ENCODE measurements at regions not wholly inside any gene's neighbourhood (a gene's known extent, or its start where the extent isn't known, plus 50 kb on each side); places are given as distances from the start of the nearest gene placed in this dataset.

DNA sequence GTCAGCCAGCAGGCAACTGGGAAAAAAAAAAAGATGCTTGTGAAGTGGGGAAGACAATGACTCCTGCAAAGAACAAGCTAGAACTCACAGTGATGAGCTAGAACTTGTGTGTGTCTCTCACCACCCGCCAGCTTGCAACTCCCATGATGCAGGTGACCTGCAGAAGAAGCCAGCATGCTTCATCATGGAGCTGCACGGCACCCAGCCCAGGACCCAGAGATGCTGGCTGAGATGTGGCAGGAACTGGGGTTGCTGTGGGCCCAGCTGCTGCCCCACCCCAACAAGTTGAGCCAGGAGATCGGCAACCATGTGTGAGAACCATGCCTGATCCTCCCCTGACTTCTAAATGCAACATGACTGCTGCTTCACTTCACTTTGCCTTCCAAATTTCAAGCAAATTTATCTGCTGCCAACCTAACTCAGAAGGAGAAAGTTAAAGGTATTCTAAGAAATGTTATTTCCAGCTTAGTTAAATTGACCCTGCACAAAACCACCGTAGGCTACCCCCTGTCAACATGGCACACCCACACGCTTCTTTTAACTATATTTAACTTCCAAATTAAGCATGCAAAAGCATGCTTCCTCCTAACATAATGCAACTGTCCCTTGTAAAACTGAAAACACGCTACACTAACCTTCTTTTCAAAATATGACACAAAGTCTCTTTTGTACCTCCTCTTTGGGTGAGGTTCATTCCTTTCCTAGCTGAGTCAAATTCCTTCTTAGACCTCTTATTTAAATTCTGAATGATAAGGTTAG, 166.0 kb upstream of the IGSF21 start:
- DNase-seq (ENCODE audit: low read depth in 1 of 2, low spot score in 1 of 2), result no peak
- Histone ChIP-seq H3K4me3 (replicated peaks; ENCODE audit: insufficient read depth, low read length) (no peak overlapping the region), H3K27ac (replicated peaks) (no peak overlapping the region), H3K27me3 (ENCODE audit: insufficient read depth, poor library complexity, severe bottlenecking) (no peaks in the 10 kb centered on the region)
- TF ChIP-seq, protein P1, sequence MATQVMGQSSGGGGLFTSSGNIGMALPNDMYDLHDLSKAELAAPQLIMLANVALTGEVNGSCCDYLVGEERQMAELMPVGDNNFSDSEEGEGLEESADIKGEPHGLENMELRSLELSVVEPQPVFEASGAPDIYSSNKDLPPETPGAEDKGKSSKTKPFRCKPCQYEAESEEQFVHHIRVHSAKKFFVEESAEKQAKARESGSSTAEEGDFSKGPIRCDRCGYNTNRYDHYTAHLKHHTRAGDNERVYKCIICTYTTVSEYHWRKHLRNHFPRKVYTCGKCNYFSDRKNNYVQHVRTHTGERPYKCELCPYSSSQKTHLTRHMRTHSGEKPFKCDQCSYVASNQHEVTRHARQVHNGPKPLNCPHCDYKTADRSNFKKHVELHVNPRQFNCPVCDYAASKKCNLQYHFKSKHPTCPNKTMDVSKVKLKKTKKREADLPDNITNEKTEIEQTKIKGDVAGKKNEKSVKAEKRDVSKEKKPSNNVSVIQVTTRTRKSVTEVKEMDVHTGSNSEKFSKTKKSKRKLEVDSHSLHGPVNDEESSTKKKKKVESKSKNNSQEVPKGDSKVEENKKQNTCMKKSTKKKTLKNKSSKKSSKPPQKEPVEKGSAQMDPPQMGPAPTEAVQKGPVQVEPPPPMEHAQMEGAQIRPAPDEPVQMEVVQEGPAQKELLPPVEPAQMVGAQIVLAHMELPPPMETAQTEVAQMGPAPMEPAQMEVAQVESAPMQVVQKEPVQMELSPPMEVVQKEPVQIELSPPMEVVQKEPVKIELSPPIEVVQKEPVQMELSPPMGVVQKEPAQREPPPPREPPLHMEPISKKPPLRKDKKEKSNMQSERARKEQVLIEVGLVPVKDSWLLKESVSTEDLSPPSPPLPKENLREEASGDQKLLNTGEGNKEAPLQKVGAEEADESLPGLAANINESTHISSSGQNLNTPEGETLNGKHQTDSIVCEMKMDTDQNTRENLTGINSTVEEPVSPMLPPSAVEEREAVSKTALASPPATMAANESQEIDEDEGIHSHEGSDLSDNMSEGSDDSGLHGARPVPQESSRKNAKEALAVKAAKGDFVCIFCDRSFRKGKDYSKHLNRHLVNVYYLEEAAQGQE (IDR thresholded peaks at IDR 0.05; ENCODE audit: insufficient replicate concordance, low read depth), result no peak
- TF ChIP-seq SPI1 (IDR thresholded peaks at IDR 0.05; ENCODE audit: borderline replicate concordance, low read depth) (no peak), POLR2AphosphoS5 (IDR thresholded peaks at IDR 0.05; ENCODE audit: low read depth) (no peak)

DNA sequence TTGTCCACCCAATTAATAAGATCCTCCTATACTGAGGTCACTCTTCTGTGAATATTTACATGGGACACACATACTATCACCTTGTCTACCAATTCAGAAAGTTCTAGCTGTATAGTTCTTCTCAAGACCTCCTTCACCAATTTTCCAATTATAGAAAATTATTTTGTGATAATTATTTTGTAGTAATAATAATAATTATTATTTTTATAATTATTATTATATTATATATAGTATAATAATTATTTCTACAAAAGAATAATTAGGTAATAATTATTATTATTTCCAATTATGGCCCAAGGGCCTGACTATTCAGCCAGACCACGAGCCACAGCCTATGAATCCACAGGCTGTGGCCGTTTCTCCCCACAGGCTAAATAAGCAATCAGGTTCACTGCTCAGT, 164.1 kb upstream of the IGSF21 start:
- no peak overlapping the region for H3K4me3 ChIP-seq (replicated peaks; ENCODE audit: insufficient read depth, low read length)
- no peak for DNase-seq (ENCODE audit: low read depth in 1 of 2, low spot score in 1 of 2)
- no peak for TF ChIP-seq POLR2AphosphoS5 (IDR thresholded peaks at IDR 0.05; ENCODE audit: low read depth)

DNA sequence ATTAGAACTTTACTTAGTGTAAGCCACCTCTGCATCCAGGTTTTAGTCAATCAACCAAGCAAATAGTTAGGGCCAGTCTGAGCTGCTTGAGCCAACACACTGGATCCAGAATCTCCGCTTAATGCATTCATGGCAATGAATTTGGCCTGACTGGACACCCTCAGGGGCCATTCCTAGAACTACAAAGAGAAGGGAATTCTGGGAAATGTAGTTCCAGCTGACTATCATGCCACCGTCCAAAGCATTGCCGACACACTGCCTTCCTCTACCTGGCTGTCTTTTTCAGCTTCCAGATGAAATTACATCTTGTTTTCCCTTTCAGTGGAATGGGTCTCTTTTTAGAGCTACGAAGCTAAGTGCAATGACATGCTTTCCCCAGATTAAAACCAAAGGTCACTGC, 163.0 kb upstream of the IGSF21 start:
- DNase-seq (ENCODE audit: low read depth in 1 of 2, low spot score in 1 of 2), result no peak
- H3K4me3 ChIP-seq (replicated peaks; ENCODE audit: insufficient read depth, low read length), result no peak overlapping the region
- H3K27me3 ChIP-seq (ENCODE audit: insufficient read depth, poor library complexity, severe bottlenecking), result no peaks in the 10 kb centered on the region
- H3K27ac ChIP-seq (replicated peaks), result no peak overlapping the region
- TF ChIP-seq POLR2AphosphoS5 (IDR thresholded peaks at IDR 0.05; ENCODE audit: low read depth) (no peak), GABPA (IDR thresholded peaks at IDR 0.05; ENCODE audit: low read depth) (no peak), SPI1 (IDR thresholded peaks at IDR 0.05; ENCODE audit: borderline replicate concordance, low read depth) (no peak)
- TF ChIP-seq, protein P2, sequence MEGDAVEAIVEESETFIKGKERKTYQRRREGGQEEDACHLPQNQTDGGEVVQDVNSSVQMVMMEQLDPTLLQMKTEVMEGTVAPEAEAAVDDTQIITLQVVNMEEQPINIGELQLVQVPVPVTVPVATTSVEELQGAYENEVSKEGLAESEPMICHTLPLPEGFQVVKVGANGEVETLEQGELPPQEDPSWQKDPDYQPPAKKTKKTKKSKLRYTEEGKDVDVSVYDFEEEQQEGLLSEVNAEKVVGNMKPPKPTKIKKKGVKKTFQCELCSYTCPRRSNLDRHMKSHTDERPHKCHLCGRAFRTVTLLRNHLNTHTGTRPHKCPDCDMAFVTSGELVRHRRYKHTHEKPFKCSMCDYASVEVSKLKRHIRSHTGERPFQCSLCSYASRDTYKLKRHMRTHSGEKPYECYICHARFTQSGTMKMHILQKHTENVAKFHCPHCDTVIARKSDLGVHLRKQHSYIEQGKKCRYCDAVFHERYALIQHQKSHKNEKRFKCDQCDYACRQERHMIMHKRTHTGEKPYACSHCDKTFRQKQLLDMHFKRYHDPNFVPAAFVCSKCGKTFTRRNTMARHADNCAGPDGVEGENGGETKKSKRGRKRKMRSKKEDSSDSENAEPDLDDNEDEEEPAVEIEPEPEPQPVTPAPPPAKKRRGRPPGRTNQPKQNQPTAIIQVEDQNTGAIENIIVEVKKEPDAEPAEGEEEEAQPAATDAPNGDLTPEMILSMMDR (IDR thresholded peaks at IDR 0.05; ENCODE audit: insufficient read depth, low read length), result no peak
- TF ChIP-seq, protein P1 (IDR thresholded peaks at IDR 0.05; ENCODE audit: insufficient replicate concordance, low read depth), result no peak

More for the DNA sequence above, 164.1 kb upstream of the IGSF21 start:
- Histone ChIP-seq H3K27me3 (ENCODE audit: insufficient read depth, poor library complexity, severe bottlenecking) (no peaks in the 10 kb centered on the region), H3K27ac (replicated peaks) (no peak overlapping the region)

DNA sequence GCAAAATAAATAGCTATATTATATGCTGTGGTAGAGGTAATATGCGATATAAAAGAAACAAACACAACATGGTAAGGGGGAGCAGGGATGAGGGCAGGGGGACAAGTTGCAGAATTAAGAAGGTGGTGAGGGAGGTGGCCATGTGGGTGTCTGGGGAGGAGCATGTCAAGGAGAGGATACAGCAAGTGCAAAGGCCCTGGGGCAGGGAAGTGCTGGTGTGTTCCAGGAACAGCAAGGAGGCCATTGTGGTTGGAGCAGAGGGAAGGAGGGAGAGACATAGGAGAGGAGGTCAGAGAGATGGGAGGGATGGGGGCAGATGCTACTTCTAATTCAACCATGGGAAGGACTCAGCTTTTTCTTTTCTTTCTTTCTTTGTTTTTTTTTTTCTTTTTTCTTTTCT, 161.2 kb upstream of the IGSF21 start:
- Histone ChIP-seq H3K27me3 (ENCODE audit: insufficient read depth, poor library complexity, severe bottlenecking) (no peaks in the 10 kb centered on the region), H3K27ac (replicated peaks) (no peak overlapping the region), H3K4me3 (replicated peaks; ENCODE audit: insufficient read depth, low read length) (no peak overlapping the region)
- TF ChIP-seq, protein P2 (IDR thresholded peaks at IDR 0.05; ENCODE audit: insufficient read depth, low read length), result no peak
- TF ChIP-seq, protein P1 (IDR thresholded peaks at IDR 0.05; ENCODE audit: insufficient replicate concordance, low read depth), result no peak
- TF ChIP-seq SPI1 (IDR thresholded peaks at IDR 0.05; ENCODE audit: borderline replicate concordance, low read depth) (no peak), POLR2AphosphoS5 (IDR thresholded peaks at IDR 0.05; ENCODE audit: low read depth) (no peak)
- no peak for DNase-seq (ENCODE audit: low read depth in 1 of 2, low spot score in 1 of 2)
